GM19438 (cell line): ENCODE measurements at regions not wholly inside any gene's neighbourhood (a gene's known extent, or its start where the extent isn't known, plus 50 kb on each side); places are given as distances from the start of the nearest gene placed in this dataset.

Source experiments
- ATAC-seq: cut with Tn5 transposase; IDR thresholded peaks from one replicate; pipeline ENCODE4 v1.9.1; 2021; ENCODE audit warnings: low read depth; ENCODE audit not compliant: unreplicated experiment

DNA sequence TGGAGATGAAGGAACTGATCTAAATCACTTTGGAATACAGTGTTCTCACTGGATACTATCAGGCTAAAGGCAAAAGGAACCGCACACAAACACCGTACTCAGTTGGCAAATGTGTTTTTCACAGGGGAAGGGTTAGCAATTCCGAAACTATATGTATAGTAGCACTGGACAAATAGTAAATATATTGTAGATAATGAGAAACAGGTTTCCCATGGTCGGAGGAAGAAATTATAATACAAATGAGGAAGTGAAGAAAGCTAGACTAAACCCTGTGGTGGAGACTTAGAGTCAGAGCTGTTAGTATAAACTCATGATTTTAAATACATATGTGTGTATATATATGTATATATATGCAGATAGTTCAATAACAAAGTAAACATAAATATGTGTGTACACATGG is 414.1 kb upstream of the SALL1 start:
- ATAC-seq, result no peak

DNA sequence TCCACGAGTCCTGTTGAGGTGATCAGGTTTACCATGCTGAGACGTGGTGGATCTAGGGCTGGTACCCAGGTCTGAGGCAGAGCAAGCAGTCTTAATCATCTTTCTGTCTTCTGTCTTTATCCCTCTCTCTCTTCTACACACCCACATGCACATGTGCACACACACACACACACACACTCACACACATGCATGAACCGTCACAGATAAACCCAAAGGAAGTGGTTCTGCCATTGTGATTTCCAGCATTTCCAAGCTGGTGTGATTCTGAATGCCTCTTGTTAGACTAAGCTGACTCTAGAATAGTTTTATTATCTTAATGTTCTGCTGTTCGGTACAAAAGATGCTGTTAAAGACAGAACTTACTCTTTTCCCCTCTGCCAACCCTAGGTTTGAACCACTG is 411.8 kb upstream of the SALL1 start:
- no peak for ATAC-seq

DNA sequence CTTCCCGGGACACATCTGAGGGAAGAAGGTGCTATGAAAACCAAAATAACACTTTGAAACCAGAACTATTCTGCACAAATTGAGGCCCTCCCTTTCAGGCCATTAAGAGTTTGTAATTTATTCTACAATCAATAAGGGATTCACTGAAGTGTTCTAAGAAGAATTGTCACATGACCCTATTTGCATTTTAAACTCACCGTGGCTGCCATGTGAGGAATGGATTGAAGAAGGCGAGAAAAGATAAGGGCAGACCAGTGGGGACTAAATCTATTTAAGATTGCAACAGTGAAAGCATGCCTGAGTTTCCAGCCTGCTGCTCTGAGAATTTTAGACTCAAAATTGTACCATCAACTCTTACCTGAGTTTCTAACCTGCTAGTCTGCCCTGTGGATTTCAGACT is 408.8 kb upstream of the SALL1 start:
- ATAC-seq, result no peak

DNA sequence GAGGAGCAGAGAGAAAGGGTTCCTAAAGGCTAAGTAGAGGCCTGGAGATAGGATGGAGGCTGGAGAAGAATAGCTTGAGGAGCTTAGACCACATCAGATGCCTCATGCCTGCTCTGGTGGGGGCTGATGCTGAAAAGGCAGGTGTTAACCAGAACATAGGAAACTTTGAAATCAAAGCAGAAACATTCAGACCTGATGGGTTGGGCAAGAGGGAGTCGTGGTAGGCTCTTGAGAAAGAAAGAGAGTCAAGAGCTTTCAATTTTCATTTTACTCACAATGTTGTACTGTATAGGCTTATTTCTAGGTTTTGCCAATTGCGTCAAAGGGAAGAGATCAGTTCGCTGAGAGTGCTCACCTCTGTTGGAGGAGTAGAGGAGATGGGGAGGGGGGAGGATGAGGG is 406.6 kb upstream of the SALL1 start:
- ATAC-seq, result no peak

DNA sequence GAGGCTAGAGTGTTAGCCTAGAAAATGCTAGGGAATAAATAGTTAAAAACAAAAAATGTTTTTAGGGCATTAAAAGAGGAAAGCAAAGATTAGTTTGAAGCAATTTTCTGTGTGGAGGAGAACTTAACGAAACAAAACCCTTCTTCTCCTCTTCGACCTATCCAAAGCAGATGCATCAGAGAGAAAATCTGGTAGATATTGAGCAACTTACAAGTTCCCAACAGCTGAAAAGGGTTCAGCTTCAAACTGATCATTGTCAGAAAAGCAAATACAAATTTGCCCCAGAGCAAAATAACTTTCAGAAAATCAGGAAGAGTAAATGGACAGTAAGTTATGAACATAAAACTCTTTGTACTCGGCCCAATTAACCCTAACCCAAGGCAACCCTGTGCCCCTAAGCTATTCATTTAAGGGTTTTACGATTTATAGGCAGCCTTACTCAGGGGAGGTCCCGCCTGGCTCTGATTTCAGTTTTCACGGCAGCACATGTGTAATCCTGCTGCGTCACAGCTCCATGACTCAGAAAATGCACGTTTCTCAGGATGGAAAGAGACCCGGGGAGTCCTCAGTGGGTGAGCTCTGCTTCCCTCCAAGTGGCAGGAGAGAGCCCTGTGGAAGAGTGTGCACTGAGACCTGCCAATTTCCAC is 405.7 kb upstream of the SALL1 start:
- no peak for ATAC-seq

DNA sequence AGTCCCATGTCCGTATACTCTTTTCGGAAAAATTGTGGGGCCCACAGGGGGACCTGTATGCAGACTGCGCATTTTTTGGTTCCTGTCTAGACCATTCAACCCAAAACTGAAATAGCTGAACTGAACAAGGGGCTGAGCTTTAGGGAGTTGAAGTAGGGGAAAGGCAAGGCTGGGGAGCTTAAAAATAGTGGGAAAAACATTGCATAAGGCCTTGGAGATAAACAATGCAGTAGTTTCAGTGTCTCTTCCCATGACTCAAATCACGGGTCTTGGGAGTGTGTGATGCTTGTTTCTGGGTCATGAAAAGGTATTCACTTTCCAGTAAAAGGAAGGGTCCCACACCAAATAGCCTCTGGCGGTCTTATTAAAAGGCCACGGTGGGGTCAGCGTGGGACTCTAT is 402.8 kb upstream of the SALL1 start:
- ATAC-seq, result no peak

DNA sequence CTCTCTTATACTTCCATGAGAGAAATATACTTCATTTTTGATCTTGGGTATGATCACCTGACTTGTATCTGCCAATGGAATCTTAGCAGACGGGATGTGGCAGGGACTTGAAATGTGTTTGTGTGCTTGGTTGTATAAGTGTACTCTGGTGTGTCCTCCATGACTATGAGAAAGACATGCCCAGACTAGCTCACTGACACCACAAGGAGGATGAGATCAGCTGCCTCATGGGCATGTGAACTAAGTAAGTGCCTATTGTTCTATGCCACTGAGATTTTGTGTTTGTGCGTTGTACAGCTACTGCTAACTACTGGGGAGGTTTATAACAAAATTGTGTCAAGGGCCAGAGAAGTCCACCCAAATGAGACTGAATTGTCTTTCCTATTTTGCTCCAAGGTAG is 402.2 kb upstream of the SALL1 start:
- ATAC-seq, result no peak

DNA sequence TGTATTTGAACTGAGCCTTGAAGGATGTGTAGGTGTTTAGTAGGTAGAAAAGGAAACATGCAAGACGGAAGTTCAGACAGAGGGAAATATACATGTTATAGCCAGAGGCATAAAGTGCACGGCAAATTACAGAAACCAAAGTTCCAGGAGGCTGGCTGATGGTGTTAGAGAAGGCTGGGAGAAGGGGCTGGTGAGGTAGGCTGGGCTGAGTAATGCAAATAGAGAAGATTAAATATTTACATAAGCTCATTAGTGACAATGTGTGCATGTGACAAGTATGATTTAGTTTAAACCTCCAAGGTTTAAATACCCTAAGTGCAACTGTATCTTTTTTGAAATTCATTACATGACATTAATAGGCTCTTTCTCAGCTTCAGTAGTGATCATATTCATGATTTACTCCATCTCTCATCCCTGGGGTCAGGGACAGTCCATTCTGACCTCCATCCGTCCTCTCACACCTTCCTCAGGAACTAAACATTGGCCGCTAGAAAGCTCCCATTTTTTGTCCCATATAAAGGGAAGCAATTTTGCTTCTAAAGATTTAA is 399.8 kb upstream of the SALL1 start:
- no peak for ATAC-seq

DNA sequence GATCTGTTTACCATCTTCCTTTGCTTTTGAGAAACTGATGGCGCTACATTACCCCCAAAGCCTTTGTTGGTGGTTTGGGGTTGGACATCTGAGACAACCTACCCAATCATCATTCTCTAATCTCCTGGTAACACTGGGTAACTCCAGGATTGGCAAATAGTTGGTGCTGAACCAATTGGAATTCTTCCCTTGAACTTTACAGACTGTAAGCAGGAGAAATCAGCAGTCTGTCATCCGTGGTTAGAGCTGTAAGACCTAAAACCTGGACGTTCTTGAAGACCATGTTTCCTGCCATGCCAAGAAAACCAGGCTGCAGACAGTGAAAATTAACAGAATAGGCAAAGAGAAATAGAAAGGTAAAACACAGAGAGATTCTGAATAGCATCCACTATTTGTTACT is 398.8 kb upstream of the SALL1 start:
- no peak for ATAC-seq

DNA sequence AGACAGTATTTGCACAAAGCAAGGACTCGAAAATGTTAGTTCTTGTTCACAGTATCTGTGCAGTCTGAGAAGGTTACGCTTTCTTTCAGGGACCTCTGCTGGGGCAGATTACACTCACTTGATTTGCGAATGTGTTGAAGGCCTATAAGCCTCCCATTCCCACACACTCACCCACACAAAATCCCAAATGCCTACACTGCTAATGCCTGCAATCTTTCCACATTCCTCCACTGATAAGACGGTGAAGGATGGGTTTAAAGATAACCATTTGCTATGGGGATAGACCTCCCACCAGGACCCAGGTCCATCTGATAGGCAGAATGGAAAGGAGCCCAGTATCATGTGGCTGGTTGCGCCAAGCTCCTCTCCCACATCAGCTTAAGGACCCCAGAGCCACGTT is 394.9 kb upstream of the SALL1 start:
- ATAC-seq, result no peak

DNA sequence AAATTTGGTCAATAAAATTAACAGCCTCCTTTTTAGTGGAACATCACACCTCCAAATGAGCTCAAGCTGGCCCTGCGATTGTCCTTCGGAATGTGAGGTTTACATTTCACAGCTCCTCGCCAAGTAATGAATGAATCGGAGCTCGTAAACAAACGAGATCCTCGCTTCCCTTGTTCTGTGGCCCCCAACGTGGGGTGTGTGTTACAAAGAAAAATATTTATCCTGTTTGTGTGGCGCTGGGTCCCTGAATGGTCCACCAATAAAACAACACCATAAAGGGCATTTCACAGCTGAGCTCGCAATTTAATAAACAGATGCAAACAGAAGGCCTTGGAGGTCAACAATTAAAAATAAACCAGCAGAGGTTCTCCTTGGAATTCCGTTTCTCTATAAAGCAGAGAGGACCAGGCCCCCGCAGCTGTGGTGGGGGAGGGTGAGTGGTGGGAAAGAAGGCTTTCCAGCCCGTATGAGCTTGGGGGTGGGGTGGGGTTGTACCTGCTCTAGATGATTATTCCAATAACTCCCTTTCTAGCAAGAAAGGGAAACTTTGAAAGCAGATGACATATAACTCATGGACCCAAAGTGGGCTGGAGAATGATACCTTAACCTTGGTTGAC is 393.9 kb upstream of the SALL1 start:
- no peak for ATAC-seq

DNA sequence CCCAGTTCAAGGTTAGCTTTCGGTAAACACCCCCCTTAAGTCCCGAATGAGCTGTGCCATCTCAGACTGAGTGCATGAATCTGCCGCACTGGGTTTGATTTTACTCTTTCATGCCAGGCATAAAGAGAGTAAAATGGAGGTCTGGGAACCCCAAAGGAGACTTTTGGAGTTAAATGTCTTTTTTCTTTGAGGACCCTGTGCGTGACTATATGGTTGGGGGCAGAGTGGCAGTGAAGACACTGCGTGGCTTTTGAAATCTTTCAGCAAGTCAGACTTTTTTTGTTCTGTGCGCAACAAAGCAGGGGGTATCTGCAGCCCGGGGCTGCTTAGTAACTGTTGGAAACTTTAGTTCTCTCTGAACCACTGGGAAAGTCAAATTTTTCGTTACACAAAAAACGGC is 392.9 kb upstream of the SALL1 start:
- no peak for ATAC-seq

DNA sequence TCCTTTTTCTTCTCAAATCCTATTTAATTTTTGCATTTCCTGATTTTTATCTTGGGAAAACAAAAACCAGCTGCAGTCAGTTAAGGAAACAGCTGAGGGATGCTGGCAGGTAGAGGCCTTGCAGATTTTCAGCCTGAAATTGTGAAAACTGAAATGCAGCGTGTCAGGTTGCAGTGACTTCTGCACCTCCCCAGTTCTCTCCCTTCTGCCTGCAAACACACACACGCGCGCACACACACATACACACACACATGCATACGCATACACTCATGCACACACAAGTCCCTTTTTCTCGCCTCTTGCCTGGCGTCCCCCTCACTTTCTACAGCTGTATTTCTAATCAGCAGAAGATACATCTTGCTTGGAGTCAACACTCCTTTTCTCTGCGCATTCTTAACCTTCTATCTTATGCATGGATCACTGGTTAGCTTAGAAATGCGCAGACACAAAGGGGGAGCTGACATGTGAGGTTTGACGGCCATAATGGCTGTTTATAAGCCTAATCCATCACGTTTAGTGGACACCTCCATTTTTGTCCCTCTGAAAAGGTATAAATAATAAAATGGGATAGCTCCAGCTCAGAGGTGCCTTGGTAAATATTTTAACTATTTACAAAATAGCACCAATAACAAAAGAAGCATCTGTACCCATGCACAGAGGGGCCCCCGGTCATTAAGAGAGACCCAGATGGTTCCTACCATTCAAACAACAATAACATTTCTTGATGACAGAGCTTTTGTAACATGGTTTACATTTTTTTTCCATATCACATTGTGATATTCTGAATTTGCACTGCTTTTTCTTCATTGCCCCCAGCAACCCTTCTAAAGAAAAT is 392.1 kb upstream of the SALL1 start:
- ATAC-seq, result no peak

DNA sequence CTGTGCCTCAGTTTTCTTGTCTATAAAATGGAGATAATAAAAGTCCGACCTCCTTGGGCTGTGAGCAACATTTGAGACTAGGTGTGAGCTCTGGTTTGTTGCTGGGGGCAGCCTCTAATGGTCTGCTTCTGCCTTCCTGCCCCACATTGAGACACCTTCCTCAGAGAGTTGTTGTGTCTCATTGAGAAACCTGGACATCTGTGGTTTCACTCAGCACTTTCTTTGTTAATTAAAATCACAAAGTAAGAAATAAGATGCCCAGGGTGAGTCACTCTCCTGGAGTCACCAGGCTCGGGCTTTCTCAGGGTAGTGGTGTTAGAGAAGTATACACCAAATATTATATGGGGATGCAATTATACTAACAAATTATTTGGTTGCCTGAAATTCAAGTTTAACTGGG is 389.2 kb upstream of the SALL1 start:
- no peak for ATAC-seq

DNA sequence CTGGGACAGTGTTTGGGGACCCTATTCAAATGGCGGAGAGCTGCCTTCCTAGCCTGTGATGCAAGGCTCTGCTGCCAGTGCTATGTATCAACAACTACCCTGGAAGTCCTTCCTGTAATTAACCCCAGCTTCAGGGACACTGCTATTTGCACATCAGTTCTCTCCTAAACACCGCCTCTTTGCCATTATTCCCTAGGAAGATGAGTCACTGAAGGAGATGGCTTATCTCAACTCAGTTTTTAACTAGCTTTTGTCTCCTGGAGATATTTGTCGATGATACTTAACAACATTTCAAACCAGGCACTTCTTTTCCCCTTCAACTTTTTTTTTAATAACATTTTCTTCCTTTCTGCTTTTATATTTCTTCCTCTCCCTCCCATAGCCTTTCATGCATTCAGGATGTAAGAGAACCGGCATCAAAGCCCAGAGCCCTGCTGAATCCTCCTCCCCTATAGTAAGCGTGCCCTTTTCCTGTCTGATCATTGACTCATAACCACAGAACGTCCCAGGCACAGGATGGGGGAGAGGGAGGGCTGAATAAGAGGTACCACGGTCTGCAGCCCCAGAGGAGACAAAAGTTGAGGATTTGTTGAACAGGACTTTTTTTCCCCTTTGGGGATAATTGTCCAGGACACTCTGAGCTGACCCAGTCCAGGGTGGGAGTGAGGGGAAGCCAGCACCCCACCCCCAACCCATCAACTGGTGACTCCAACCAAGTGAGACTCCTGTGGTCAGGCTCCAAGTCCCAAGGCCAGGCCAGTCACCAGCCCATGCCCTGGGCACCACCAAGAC is 387.8 kb upstream of the SALL1 start:
- ATAC-seq, result no peak

DNA sequence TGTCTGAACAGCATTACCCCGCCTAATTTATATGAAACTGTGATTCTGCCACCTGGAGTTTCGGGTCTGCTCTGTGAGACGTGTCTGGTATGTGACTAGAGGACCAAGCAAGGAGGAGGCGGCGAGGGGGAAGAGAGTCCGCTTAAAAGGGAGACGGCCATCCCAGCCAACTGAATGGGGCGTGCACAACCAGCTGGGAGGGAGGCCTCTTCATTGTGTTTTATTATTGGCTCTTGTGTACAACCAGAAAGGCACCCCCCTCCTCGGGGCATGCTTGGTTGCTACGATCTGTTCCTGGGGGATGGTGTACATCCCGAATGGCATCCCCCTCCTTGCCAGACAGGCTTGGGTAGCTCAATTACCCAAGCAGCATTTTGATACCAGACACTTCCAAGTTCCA is 384.5 kb upstream of the SALL1 start:
- no peak for ATAC-seq

DNA sequence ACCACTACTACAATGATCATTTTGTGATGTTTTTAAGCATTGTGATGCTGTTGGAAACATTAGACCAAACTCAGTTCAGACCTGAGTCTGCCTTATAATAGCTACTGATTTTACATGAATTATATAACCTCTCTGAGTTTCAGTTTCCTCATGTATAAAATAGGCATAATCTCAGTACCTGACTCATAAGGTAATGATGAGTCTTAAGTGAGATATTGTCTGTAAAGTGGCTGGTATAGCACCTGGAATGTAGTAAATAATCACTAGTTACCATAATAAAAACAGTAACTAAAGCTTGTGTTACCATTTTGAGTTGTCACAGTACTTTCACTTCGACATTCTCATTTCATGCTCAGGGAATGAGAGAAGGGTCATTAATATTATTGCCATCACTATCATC is 381.5 kb upstream of the SALL1 start:
- ATAC-seq, result no peak

DNA sequence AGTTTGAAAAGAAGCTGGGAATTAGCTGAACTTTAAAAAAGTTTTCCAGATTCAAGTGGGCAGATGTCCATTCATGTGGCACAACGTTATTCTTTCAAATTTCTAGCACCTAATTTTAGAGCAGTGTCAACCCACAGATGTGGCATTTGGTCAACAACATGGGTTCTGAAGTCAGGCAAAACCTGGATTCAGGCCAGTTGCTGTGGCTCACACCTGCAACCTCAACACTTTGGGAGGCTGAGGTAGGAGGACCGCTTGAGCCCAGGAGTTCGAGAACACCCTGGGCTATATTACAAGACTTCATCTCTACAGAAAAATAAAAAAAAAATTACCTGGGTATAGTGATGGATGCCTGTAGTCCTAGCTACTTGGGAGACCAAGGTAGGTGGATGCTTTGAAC is 380.2 kb upstream of the SALL1 start:
- ATAC-seq, result no peak

DNA sequence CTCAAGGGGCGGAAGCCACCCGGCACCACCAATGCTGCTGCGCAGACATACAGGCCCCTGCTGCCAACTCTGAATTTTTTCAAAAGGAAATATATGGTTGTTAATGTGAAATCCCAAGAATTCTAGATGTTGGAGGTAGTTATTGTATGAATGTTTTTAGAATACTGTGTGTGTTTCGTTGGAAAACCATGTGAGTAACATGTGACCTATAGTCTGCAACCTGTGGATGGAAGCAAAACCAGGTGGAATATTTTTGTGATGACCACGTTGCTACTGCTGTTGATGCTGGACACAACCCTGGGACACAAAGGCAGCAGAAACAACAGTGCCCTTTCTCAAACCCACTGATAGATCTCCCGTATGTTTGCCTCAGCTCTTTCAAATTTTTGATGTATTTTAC is 376.3 kb upstream of the SALL1 start:
- ATAC-seq, result no peak

DNA sequence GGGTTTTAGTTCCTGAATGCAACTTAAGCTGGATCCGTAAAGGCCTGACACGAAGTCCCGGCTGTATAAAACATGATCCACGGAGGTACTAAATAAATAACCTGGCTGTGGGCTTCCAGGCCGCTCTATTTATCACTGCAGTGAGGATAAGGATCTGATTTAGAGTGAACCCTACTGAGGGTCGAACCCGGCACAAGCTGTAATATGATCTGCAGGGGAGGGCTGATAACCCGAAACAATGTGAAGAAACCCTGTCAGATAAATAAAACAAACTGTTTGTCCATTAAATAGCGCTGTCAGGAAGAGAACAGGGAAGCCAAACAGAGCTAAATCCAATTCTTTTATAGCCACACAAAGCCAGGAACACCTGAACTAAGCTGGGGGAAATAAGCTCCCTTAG is 375.6 kb upstream of the SALL1 start:
- no peak for ATAC-seq
